PC-9 (cell line): ENCODE measurements at regions not wholly inside any gene's neighbourhood (a gene's known extent, or its start where the extent isn't known, plus 50 kb on each side); places are given as distances from the start of the nearest gene placed in this dataset.

Experiments used
- EZH2 ChIP-seq: fragments of 200-600 bp; sonication (generic); IDR thresholded peaks from 2 replicates; pipeline ENCODE4 v1.8.0; 2017; ENCODE audit warnings: antibody characterized with exemption, low read depth
- TF ChIP-seq, protein P1 (sequence below): fragments of 200-600 bp; sonication (generic); conservative IDR thresholded peaks from 2 replicates; pipeline ENCODE4 v1.6.1; 2017; ENCODE audit warnings: mixed run types, antibody characterized with exemption, mild to moderate bottlenecking, moderate library complexity

DNA sequence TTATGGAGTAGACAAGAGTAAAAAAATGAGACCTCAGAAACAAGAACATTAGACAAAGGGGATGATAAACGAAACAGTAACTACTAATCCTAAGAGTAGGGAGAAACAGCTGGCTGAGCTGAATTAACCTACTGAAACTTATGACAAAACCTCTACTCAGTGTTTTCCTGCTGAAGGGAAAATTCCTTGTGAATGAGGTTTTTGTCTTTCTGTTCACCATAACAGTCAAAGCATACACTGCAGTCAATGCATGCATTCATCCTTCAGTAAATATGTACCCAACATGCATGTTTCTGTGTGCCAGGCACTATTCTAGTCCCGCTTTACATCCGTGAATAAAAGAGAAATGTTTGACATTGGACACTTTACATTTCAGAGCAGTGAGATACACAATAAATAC, 805.6 kb upstream of the KLHL29 start:
- TF ChIP-seq, protein P1, sequence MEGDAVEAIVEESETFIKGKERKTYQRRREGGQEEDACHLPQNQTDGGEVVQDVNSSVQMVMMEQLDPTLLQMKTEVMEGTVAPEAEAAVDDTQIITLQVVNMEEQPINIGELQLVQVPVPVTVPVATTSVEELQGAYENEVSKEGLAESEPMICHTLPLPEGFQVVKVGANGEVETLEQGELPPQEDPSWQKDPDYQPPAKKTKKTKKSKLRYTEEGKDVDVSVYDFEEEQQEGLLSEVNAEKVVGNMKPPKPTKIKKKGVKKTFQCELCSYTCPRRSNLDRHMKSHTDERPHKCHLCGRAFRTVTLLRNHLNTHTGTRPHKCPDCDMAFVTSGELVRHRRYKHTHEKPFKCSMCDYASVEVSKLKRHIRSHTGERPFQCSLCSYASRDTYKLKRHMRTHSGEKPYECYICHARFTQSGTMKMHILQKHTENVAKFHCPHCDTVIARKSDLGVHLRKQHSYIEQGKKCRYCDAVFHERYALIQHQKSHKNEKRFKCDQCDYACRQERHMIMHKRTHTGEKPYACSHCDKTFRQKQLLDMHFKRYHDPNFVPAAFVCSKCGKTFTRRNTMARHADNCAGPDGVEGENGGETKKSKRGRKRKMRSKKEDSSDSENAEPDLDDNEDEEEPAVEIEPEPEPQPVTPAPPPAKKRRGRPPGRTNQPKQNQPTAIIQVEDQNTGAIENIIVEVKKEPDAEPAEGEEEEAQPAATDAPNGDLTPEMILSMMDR = no peak
- TF ChIP-seq EZH2 = no peak
